CD4-positive, alpha-beta T cell treated with Interleukin-4 for 4 hours (primary cell): ENCODE measurements at regions not wholly inside any gene's neighbourhood (a gene's known extent, or its start where the extent isn't known, plus 50 kb on each side); places are given as distances from the start of the nearest gene placed in this dataset.
"Not testable (repeated sequence)": the region's sequence is repeated elsewhere in the genome, so short reads cannot be mapped to it uniquely, and the experiment has no call there.

Experiments
- DNase-seq: peaks from one replicate; pipeline ENCODE4 v3.0.0-alpha.2; 2020

- no peak for DNase-seq
Measured at GRCh38 chr2:239736358-239737143, 288.6 kb downstream of the NDUFA10 start.

DNA sequence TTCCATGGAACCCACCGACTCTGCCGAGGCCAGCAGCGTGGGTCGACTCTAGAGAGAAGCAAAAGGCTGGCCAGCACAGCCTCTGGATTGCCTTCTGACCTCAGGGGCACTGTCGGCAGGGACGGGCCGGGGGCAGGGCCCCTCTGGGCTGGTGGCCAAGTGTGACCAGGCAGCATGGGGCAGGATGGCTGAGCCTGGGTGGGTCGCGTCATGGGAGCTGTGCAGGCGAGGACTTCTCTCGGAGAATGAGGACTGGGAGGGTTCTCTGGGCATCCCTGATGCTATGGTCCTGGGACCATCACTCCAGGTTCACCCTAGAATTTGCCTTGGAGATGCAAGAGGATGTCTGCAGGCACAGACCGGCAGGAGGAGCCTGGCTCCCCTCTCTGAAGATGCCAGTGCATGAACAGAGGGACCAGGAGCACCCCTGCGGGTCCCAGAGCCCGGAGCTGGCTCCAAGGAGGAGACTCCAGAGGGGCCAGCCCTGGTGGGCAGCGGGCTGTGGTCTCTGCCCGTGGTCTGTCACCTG lies 289.2 kb downstream of the NDUFA10 start:
- no peak for DNase-seq

DNA sequence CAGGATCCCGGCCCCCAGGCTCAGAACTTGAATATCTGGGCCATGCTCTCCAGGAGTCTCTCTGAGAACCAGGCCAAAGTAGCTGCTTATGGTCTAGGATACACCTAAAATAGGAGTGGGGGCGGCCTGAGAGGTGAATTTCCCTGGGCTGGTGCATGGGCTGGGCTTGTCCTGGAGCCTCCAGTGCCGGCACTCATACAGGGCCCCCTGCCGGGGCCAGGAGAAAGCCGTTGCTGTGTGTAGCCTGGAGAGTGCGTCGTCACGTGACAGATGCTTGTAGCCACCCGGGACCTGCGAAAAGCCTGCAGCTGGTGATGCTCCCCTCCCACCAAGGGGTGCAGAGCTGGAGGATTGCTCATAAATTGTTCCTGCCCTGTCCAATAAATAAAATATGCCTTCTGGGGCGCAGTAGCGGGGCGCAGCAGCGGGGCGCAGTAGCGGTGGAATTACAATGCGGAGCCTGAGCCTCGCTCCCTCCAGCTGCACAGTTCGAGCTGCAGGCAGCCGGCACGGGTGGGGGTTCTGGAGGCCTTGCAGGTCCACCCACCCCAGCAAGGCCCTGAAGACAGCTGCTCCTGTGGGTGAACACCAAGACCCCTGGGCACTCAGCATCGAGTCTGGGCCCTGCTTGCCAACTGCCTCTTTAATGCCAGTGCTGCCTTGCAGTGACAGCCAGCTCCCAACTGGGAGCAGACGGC lies 289.9 kb downstream of the NDUFA10 start:
- DNase-seq: no peak

- DNase-seq: no peak
Measured at GRCh38 chr2:239734436-239735005, 290.6 kb downstream of the NDUFA10 start.

DNA sequence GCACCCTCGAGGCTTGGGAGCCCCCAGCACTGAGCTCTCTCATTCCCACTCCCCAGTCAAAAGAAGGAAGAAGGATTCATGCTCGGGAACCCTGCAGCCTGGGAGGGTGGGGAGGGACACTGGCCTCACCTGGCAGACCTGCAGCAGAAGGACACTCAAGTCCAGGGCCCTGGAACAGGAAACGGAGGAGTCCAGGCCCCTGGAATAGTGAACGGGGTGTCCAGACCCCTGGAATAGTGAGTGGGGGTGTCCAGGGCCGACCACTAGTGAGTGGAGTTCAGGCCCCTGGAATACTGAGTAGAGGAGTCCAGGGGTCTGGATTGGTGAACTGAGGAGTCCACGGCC lies 292.5 kb downstream of the NDUFA10 start:
- DNase-seq: no peak

GRCh38 chr2:239731998-239732665 lies 293.0 kb downstream of the NDUFA10 start:
- no peak for DNase-seq

- DNase-seq: no peak
Measured at GRCh38 chr2:239731422-239731821, 293.7 kb downstream of the NDUFA10 start.

- DNase-seq: no peak
Measured at GRCh38 chr2:239730897-239731296, 294.2 kb downstream of the NDUFA10 start.

GRCh38 chr2:239730567-239730882 lies 294.6 kb downstream of the NDUFA10 start:
- not testable (repeated sequence) for DNase-seq

DNA sequence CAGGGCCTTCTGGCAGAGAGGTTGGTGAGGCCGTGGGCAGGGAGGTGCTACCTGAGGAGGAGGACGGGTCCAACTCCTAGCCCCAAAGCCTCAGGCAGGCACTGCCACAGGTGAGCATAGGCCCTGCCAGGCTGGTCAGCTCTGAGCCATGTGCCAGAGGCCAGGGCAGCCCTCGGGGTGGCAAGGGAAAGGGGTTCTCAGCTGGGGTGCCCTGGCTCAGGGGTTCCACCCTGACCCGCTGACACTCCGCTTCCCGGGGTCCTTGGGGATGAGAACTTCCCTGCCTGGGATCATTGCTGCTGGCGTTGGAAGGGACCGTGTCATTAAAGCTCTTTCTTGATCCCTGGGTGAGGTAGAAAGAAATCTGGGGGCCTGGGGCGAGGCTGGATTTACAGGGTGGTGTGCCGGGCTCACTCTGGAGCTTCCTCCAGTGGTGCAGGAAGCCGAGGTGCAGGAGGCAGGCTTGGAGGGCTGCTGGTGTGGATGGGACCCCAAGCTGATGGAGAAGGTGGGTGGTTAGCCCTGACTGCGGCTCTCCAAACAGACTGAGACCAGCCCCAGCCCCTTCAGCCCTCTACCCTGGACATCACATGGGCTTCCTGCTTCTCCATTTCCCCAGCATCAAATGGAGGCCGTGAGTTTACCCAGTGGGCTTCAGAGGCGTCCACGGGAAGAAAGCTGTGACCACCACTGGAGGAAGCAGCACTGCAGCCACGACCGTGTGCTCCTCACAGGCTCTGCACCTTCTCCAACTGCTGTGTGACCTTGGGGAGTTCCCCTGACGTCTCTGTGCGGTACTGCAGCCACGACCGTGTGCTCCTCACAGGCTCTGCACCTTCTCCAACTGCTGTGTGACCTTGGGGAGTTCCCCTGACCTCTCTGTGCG lies 295.2 kb downstream of the NDUFA10 start:
- DNase-seq: no peak

GRCh38 chr2:239729151-239729550 lies 296.0 kb downstream of the NDUFA10 start:
- DNase-seq: no peak

DNA sequence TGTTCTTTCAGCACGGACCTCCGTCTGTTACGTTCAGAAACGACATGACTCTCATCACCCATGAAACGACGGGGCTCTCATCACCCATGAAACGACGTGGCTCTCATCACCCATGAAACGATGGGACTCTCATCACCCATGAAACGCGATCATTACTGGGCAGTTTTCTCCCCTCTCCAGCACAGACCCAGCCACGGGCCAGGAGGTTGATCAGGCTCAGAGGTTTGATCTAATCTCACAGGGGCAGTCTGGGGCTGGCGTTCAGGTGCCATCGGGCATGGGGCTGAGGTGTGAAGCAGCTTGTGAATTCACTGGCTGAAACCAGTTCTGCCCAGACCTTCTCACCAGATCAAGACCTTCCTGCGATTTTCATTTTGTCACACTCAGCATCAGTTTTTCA lies 296.4 kb downstream of the NDUFA10 start:
- DNase-seq: no peak

- DNase-seq: no peak
Measured at GRCh38 chr2:239727776-239728600, 297.2 kb downstream of the NDUFA10 start.

DNA sequence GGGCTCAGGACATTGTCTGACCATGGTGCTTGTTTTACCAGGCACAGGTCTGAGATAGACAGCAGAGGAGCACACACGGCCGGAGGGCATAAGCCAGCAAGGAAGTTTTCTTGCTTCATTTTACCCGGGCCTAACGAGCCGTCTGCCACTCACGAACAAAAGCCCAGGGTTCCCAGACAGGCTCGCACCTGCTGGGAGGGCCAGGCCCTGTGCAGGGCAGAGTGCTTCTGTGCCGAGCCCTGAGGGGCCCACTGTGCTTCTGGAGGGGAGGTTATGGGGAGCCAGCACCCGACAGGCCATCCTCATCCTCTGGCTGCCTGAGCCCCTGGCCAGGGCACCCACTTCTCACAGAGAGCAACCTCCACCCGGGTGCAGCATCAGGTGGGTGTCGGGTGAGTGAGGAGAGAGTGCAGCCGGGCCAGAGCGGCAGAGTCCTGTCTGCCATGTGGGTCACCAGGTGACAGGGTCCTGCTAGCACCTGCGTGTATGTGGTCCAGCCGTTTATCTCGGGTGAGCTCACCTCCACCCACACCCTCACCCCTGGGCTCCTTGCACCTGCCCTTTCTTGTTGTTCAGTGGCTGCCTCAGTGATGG lies 297.9 kb downstream of the NDUFA10 start:
- DNase-seq: no peak

DNA sequence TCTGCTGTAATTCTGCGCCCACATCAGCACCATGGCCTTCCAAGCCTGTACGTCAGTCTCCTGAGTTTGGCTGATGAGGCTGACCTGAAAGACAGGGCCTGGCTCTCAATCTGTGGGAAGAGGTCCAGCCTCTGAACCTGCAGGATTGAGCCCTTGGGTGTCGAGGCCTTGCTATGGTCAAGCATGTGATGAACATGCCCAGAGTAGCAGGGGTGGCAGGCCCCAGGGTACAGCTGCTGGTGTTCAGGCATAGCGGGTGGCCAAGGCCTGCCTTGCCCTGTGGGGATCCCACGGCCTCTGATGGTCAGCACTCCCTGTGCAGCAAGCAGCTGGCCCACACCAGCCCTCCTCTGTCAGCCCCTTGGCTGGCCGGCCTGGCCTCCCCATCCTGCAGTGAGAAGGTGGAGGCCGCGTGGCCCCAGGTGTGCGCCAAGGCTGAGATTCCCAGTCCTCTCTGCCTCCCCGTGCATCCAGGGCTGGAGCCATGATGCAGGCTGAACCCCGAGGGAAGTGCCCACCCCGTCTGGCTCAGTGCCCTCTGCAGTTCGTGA lies 298.4 kb downstream of the NDUFA10 start:
- no peak for DNase-seq

- DNase-seq: no peak
Measured at GRCh38 chr2:239726091-239726591, 299.0 kb downstream of the NDUFA10 start.

DNA sequence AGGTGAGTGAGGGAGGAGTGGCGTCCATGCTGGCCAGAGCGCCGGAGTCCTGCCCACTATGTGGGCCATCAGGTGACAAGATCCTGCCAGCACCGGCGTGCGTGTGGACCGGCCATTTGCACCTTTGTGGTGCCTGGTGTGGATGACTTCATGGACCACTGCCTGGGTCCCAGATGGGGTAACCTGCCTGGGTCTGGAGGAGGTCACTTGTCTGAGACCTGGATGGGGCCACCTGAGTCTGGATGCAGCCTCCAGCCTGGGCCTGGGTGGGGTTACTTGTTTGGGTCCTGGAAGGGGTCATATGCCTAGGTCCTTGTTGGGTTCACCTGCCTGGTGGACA lies 299.6 kb downstream of the NDUFA10 start:
- DNase-seq: no peak

- no peak for DNase-seq
Measured at GRCh38 chr2:239724851-239725550, 300.1 kb downstream of the NDUFA10 start.

- no peak for DNase-seq
Measured at GRCh38 chr2:239724194-239724849, 300.8 kb downstream of the NDUFA10 start.
